Fibroblast of lung (primary cell): ENCODE measurements at regions not wholly inside any gene's neighbourhood (a gene's known extent, or its start where the extent isn't known, plus 50 kb on each side); places are given as distances from the start of the nearest gene placed in this dataset.

Experiments
- DNase-seq, 2 donors: peaks; one replicate each; pipeline versions ENCODE4 v3.0.0 to v3.0.0-alpha.2; 2010; ENCODE audit warnings: low read depth in 2 of 2
- H2AFZ ChIP-seq: 2 replicates; pipeline ENCODE4 v1.5.1; 2012; ENCODE audit warnings: low read length, control low read depth, inconsistent platforms
- H3K27ac ChIP-seq: 2 replicates; pipeline ENCODE4 v1.5.1; 2011; ENCODE audit warnings: low read length, control low read depth; ENCODE audit not compliant: insufficient read depth
- H3K27me3 ChIP-seq: 2 replicates; pipeline ENCODE4 v1.5.1; 2011; ENCODE audit warnings: mild to moderate bottlenecking, low read length; ENCODE audit not compliant: control insufficient read depth, insufficient read depth
- H3K36me3 ChIP-seq: 2 replicates; pipeline ENCODE4 v1.5.1; 2011; ENCODE audit warnings: low read length; ENCODE audit not compliant: control insufficient read depth, insufficient read depth
- H3K4me1 ChIP-seq: 2 replicates; pipeline ENCODE4 v1.5.1; 2011; ENCODE audit warnings: low read length; ENCODE audit not compliant: control insufficient read depth, insufficient read depth; ENCODE audit errors: extremely low read depth
- H3K4me2 ChIP-seq: 2 replicates; pipeline ENCODE4 v1.5.1; 2011; ENCODE audit warnings: low read length, control low read depth; ENCODE audit not compliant: insufficient read depth; ENCODE audit errors: extremely low read depth
- H3K4me3 ChIP-seq, 4 experiments: fragments of 200-600 bp in 1 of 4; sonication (generic) in 1 of 4; replicated peaks in 1 of 4; 2 replicates each; pipeline ENCODE4 v1.5.1; 2011 to 2016; ENCODE audit warnings: low read length in 4 of 4, low read depth in 3 of 4, mild to moderate bottlenecking in 3 of 4, control low read depth in 2 of 4, inconsistent platforms in 1 of 4, mixed read lengths in 1 of 4; ENCODE audit not compliant: insufficient read depth in 1 of 4; ENCODE audit errors: control extremely low read depth in 1 of 4
- H3K79me2 ChIP-seq: 2 replicates; pipeline ENCODE4 v1.5.1; 2012; ENCODE audit warnings: mild to moderate bottlenecking, low read length, inconsistent platforms; ENCODE audit not compliant: control insufficient read depth, insufficient read depth
- H3K9ac ChIP-seq: 2 replicates; pipeline ENCODE4 v1.5.1; 2011; ENCODE audit warnings: mild to moderate bottlenecking, low read length, control low read depth; ENCODE audit not compliant: insufficient read depth
- H3K9me3 ChIP-seq: 2 replicates; pipeline ENCODE4 v1.5.1; 2012; ENCODE audit warnings: low read depth, low read length; ENCODE audit not compliant: control insufficient read depth, insufficient read depth
- H4K20me1 ChIP-seq: 2 replicates; pipeline ENCODE4 v1.5.1; 2011; ENCODE audit warnings: low read length; ENCODE audit not compliant: control insufficient read depth, insufficient read depth; ENCODE audit errors: extremely low read depth
- CTCF ChIP-seq, 2 donors: IDR thresholded peaks in 1 of 2; conservative IDR thresholded peaks in 1 of 2; 1 replicate in 1 of 2; 2 replicates in 1 of 2; pipeline ENCODE4 v1.5.1; 2011 to 2012; ENCODE audit warnings: low read length in 2 of 2, control low read depth in 1 of 2, inconsistent platforms in 1 of 2, low read depth in 1 of 2, mild to moderate bottlenecking in 1 of 2
- EZH2 ChIP-seq: IDR thresholded peaks from 2 replicates; pipeline ENCODE4 v1.5.1; 2012; ENCODE audit warnings: low read length, control low read depth, mild to moderate bottlenecking; ENCODE audit errors: missing control alignments

GRCh38 chr2:60621688-60622429 lies 68.4 kb upstream of the BCL11A start:
- no peak for DNase-seq
- no peaks in the 10 kb centered on the region for H3K4me1 ChIP-seq
- H3K27ac ChIP-seq, result no peak overlapping the region
- no peak overlapping the region for H3K4me3 ChIP-seq
- no peak overlapping the region for H3K9ac ChIP-seq
- TF ChIP-seq CTCF (conservative IDR thresholded peaks at IDR 0.05 in 1 of 2, IDR thresholded peaks at IDR 0.05 in 1 of 2; ENCODE audit: low read depth in 1 of 2, low read length in 2 of 2), result no peak
- no peak for TF ChIP-seq EZH2
- no peak overlapping the region for H3K4me2 ChIP-seq
- no peaks in the 10 kb centered on the region for H4K20me1 ChIP-seq
- H3K36me3 ChIP-seq, result no peaks in the 10 kb centered on the region
- H3K27me3 ChIP-seq, result no peaks in the 10 kb centered on the region
- no peaks in the 10 kb centered on the region for H3K9me3 ChIP-seq
- no peak overlapping the region for H2AFZ ChIP-seq
- H3K79me2 ChIP-seq, result no peaks in the 10 kb centered on the region

DNA sequence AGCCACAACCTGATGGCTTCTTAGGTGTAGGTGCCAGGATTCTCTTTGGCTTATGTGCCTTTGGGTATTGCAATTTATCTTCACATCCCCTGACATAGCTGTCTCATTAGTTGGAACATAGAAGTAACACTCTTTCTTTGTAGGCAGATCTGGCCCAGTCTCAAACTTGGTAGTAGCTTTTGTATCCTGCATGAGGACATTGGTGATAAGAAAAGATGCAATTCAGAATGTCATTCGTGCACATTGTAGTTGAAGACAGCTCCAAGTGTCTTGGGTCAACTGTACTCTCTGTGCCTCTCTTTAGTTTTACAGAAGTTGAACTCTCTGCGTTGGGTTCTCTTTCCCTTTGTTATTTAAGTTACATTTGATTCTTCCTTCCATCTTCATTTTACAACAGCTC lies 69.6 kb upstream of the BCL11A start:
- no peaks in the 10 kb centered on the region for H3K79me2 ChIP-seq
- H3K27me3 ChIP-seq, result no peaks in the 10 kb centered on the region
- TF ChIP-seq CTCF (conservative IDR thresholded peaks at IDR 0.05 in 1 of 2, IDR thresholded peaks at IDR 0.05 in 1 of 2; ENCODE audit: low read depth in 1 of 2, low read length in 2 of 2) (no peak), EZH2 (no peak)
- no peaks in the 10 kb centered on the region for H3K9me3 ChIP-seq
- DNase-seq, result no peak
- no peaks in the 10 kb centered on the region for H3K36me3 ChIP-seq
- H3K4me2 ChIP-seq, result no peak overlapping the region
- no peak overlapping the region for H3K27ac ChIP-seq
- H3K4me3 ChIP-seq, result no peak overlapping the region
- no peak overlapping the region for H2AFZ ChIP-seq
- H4K20me1 ChIP-seq, result no peaks in the 10 kb centered on the region
- no peak overlapping the region for H3K9ac ChIP-seq
- H3K4me1 ChIP-seq, result no peaks in the 10 kb centered on the region

DNA sequence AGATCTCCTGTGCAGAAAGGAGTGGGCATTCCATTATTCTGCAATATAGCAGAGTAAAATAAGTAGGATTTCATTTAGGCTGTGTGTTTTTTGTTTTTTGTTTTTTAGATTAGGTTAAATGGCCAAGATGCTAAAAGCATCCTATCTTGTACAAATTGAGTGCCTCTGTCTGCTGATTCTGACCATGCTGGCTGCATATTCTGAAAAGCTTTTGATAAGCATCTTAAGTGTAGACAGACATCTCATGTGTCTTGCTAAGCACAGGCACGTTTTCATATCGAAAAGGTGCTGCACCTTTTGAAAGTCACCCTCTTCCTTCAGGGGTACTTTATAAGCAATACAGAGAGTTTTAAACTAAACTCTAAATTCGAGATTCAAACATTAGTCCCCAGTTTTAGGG lies 74.0 kb upstream of the BCL11A start:
- Histone ChIP-seq H4K20me1 (no peaks in the 10 kb centered on the region), H3K36me3 (no peaks in the 10 kb centered on the region), H3K79me2 (no peaks in the 10 kb centered on the region), H3K9ac (no peak overlapping the region), H3K4me1 (no peaks in the 10 kb centered on the region), H2AFZ (no peak overlapping the region), H3K4me2 (no peak overlapping the region), H3K4me3 (no peak overlapping the region), H3K27ac (no peak overlapping the region), H3K27me3 (no peaks in the 10 kb centered on the region), H3K9me3 (no peaks in the 10 kb centered on the region)
- TF ChIP-seq EZH2 (no peak), CTCF (conservative IDR thresholded peaks at IDR 0.05 in 1 of 2, IDR thresholded peaks at IDR 0.05 in 1 of 2; ENCODE audit: low read depth in 1 of 2, low read length in 2 of 2) (no peak)
- no peak for DNase-seq
